Calu3 (cell line): ENCODE measurements at regions not wholly inside any gene's neighbourhood (a gene's known extent, or its start where the extent isn't known, plus 50 kb on each side); places are given as distances from the start of the nearest gene placed in this dataset.

Experiments used
- BruUV-seq: library from RNA; stranded (reverse); fragments of 400-500 nt; replicated peaks from 2 replicates; lab custom pipeline; 2021; lab: Mats Ljungman, UMichigan
- CTCF ChIA-PET: fragments of 300-600 bp; sonication (Branson Sonifier 250); formaldehyde crosslinking; loops from one replicate; lab custom pipeline; 2022; ENCODE audit warnings: antibody characterized with exemption; lab: Charles Lee
- DNase-seq: peaks from one replicate; pipeline ENCODE4 v3.0.0; 2022
- H3K27ac Mint-ChIP-seq: one replicate; pipeline ENCODE4 v1.8.0; 2022; ENCODE audit warnings: mixed read lengths; ENCODE audit not compliant: unreplicated experiment
- H3K27me3 Mint-ChIP-seq: one replicate; pipeline ENCODE4 v1.8.0; 2022; ENCODE audit warnings: mixed read lengths; ENCODE audit not compliant: unreplicated experiment
- H3K36me3 Mint-ChIP-seq: one replicate; pipeline ENCODE4 v1.8.0; 2022; ENCODE audit warnings: mild to moderate bottlenecking, moderate library complexity, mixed read lengths; ENCODE audit not compliant: insufficient read depth, unreplicated experiment
- H3K4me1 Mint-ChIP-seq: one replicate; pipeline ENCODE4 v1.8.0; 2022; ENCODE audit warnings: mild to moderate bottlenecking, low read depth, mixed read lengths; ENCODE audit not compliant: unreplicated experiment
- H3K4me3 Mint-ChIP-seq: one replicate; pipeline ENCODE4 v1.8.0; 2022; ENCODE audit warnings: mild to moderate bottlenecking, low read depth, moderate library complexity, mixed read lengths; ENCODE audit not compliant: unreplicated experiment
- H3K9me3 Mint-ChIP-seq: one replicate; pipeline ENCODE4 v1.8.0; 2022; ENCODE audit warnings: low read depth, mixed read lengths; ENCODE audit not compliant: unreplicated experiment
- CTCF ChIP-seq: fragments of 200-600 bp; IDR thresholded peaks from one replicate; pipeline ENCODE4 v1.8.0; 2022; ENCODE audit warnings: antibody characterized with exemption; ENCODE audit not compliant: unreplicated experiment
- intact Hi-C: fragments of 100-400 bp; cut with micrococcal nuclease; formaldehyde crosslinking; loops from one replicate; pipeline ENCODE4 v1.10.0; 2022; ENCODE audit not compliant: unreplicated experiment

DNA sequence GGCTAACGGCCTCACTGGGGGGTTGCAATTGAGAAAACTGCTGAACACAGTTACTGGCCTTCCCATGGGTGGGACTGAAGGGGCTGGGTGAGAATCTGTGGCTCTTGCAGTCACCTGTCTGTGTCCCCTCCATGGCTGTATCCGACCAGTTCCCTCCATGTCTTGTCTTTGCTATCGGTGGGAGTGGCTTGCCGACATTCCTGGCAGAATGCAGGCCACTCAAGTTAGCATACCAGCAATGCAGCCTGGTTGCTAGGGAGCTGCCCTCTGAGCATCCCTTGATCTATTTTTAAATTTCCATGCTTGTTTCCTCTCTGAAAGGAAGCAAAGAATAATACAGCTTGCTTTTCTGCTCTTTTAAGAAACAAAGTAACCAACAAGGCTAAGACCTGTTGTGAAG lies 1509.7 kb upstream of the WWC1 start:
- no peak for DNase-seq
- no peaks in the 10 kb centered on the region for H3K36me3 Mint-ChIP-seq
- no peak overlapping the region for H3K4me3 Mint-ChIP-seq
- no peaks in the 10 kb centered on the region for H3K27me3 Mint-ChIP-seq
- intact Hi-C loops, result no loop called here
- CTCF ChIA-PET, result no interaction called here
- no peaks in the 10 kb centered on the region for H3K4me1 Mint-ChIP-seq
- no peak overlapping the region for H3K27ac Mint-ChIP-seq
- no peak for TF ChIP-seq CTCF
- no peaks in the 10 kb centered on the region for H3K9me3 Mint-ChIP-seq
- BruUV-seq, result no TSS peak

DNA sequence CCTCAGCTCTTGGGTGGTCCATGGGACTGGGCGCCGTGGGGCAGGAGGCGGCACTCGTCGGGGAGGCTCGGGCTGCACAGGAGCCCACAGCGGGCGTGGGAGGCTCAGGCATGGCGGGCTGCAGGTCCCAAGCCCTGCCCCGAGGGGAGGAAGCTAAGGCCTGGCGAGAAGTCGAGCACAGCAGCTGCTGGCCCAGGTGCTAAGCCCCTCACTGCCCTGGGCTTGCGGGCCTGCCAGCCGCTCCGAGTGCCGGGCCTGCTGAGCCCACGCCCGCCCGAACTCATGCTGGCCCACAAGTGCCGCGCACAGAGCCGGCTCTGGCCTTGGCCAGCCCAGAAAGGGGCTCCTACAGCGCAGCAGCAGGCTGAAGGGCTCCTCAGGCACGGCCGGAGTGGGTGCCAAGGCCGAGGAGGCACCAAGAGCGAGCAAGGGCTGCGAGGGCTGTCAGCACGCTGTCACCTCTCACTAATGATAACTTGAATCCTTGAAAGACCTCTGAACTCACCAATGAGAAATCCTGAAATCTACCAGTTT lies 1506.8 kb upstream of the WWC1 start:
- no peak for TF ChIP-seq CTCF
- intact Hi-C loops, result no loop called here
- no TSS peak for BruUV-seq
- no peaks in the 10 kb centered on the region for H3K4me1 Mint-ChIP-seq
- no peak overlapping the region for H3K4me3 Mint-ChIP-seq
- no peaks in the 10 kb centered on the region for H3K27me3 Mint-ChIP-seq
- no peak for DNase-seq
- no peaks in the 10 kb centered on the region for H3K36me3 Mint-ChIP-seq
- H3K27ac Mint-ChIP-seq, result no peak overlapping the region
- CTCF ChIA-PET, result interaction anchor here (0.6 kb wide), 2 partner anchors 157 to 262 kb away, joined by 3 read pairs; no protein-coding TSS in a partner anchor
- H3K9me3 Mint-ChIP-seq, result no peaks in the 10 kb centered on the region

- H3K9me3 Mint-ChIP-seq, result no peaks in the 10 kb centered on the region
- H3K27ac Mint-ChIP-seq, result no peak overlapping the region
- CTCF ChIA-PET, result no interaction called here
- H3K4me3 Mint-ChIP-seq, result no peak overlapping the region
- no peaks in the 10 kb centered on the region for H3K4me1 Mint-ChIP-seq
- intact Hi-C loops, result no loop called here
- BruUV-seq, result no TSS peak
- no peaks in the 10 kb centered on the region for H3K27me3 Mint-ChIP-seq
- no peak for DNase-seq
- TF ChIP-seq CTCF, result no peak
- H3K36me3 Mint-ChIP-seq, result no peaks in the 10 kb centered on the region
These were observed 1505.3 kb upstream of the WWC1 start for GRCh38 chr5:166786178-166786577.

DNA sequence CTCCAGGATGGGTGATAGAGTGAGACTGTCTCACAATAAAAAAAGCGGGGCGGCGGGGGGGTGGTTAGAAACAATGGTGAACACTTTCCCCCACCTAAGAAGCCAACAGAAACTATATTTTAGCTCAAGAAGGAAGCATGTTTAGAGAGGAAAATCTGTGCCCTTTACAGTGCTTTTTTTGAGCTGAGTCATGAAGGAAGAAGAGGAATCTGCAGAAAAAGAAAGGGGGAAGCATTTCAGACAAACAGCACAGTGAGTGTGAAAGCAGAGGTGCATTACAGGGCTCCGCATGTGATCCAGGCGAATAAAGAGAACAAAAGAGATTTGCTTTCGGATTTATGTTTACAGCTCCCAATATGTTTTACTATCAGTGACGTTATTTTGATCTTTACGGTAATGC lies 1504.6 kb upstream of the WWC1 start:
- no TSS peak for BruUV-seq
- Mint-ChIP-seq H3K4me3 (no peak overlapping the region), H3K4me1 (no peaks in the 10 kb centered on the region), H3K36me3 (no peaks in the 10 kb centered on the region), H3K27me3 (no peaks in the 10 kb centered on the region), H3K27ac (no peak overlapping the region), H3K9me3 (no peaks in the 10 kb centered on the region)
- no peak for DNase-seq
- TF ChIP-seq CTCF, result no peak
- intact Hi-C loops, result no loop called here
- CTCF ChIA-PET, result no interaction called here
